Psoas muscle (tissue), 7 donors: ENCODE measurements at regions not wholly inside any gene's neighbourhood (a gene's known extent, or its start where the extent isn't known, plus 50 kb on each side); places are given as distances from the start of the nearest gene placed in this dataset.

Source experiments
- ATAC-seq, 4 donors: fragments of 200-7000 bp; cut with Tn5 transposase; one replicate each; pipeline ENCODE4 v1.9.1; 2020; ENCODE audit warnings: moderate library complexity in 3 of 4, mild to moderate bottlenecking in 2 of 4
- DNase-seq, 2 donors: peaks; one replicate each; pipeline ENCODE4 v3.0.0-alpha.2; 2020
- H3K27ac ChIP-seq: fragments of 200-600 bp; one replicate; pipeline ENCODE4 v1.8.0; 2022
- H3K27me3 ChIP-seq, 3 donors: fragments of 200-600 bp in 1 of 3; one replicate each; pipeline versions ENCODE4 v1.6.1 to v1.8.0; 2013 to 2022; ENCODE audit warnings: low read length in 2 of 3, mild to moderate bottlenecking in 2 of 3, moderate library complexity in 1 of 3; ENCODE audit not compliant: insufficient read depth in 3 of 3
- H3K36me3 ChIP-seq, 2 donors: fragments of 200-600 bp in 1 of 2; one replicate each; pipeline versions ENCODE4 v1.6.1 to v1.8.0; 2013 to 2022; ENCODE audit warnings: low read depth in 1 of 2, mild to moderate bottlenecking in 1 of 2, moderate library complexity in 1 of 2; ENCODE audit not compliant: insufficient read depth in 1 of 2
- H3K4me1 ChIP-seq: fragments of 200-600 bp; one replicate; pipeline ENCODE4 v1.8.0; 2022
- H3K4me3 ChIP-seq: fragments of 200-600 bp; one replicate; pipeline ENCODE4 v1.8.0; 2022; ENCODE audit warnings: mild to moderate bottlenecking
- H3K9me3 ChIP-seq: fragments of 200-600 bp; one replicate; pipeline ENCODE4 v1.8.0; 2022
- CTCF ChIP-seq: fragments of 200-600 bp; IDR thresholded peaks from one replicate; pipeline ENCODE4 v1.8.0; 2022; ENCODE audit warnings: antibody characterized with exemption
- WGBS, 3 donors: extraction: QIAGEN DNeasy Blood & Tissue Kit; methylation state at CpG; one replicate each; pipeline versions ENCODE4 v1.1.6 to v1.1.7; 2013; 5-methylcytosine and 5-hydroxymethylcytosine counted together
- intact Hi-C, 2 donors: fragments of 100-400 bp; cut with DNase I; formaldehyde crosslinking; loops; one replicate each; pipeline versions ENCODE4 v1.11.0 to v1.14.2; 2022
- donor health status: healthy with polysubstance abuse.
- donor health status: DM: no; HTN: no; CAD: no; lungs with moderate emphysema.
- donor health status: Bipolar disorder and iron deficiency.
- donor health status: healthy.
- donor health status: DM: yes; HTN: yes; CAD: no.
- donor health status: DM: no; HTN: no; CAD: no.
- donor health status: DM: yes; HTN: yes; CAD: no.

- no peak for TF ChIP-seq CTCF
- H3K4me1 ChIP-seq: no peaks in the 10 kb centered on the region
- DNase-seq (no peak), ATAC-seq (no peak)
- no peak overlapping the region for H3K27ac ChIP-seq
- no peaks in the 10 kb centered on the region for H3K9me3 ChIP-seq
- H3K36me3 ChIP-seq: no peaks in the 10 kb centered on the region
- 81 to 87% (median 83%) methylated on average over 3 of the region's 3 CpGs for WGBS, 3 donors
- no peak overlapping the region for H3K4me3 ChIP-seq
- intact Hi-C loops: no loop called here
- no peaks in the 10 kb centered on the region for H3K27me3 ChIP-seq
These were observed 1691.7 kb upstream of the FLRT2 start for GRCh38 chr14:83838226-83838625.

DNA sequence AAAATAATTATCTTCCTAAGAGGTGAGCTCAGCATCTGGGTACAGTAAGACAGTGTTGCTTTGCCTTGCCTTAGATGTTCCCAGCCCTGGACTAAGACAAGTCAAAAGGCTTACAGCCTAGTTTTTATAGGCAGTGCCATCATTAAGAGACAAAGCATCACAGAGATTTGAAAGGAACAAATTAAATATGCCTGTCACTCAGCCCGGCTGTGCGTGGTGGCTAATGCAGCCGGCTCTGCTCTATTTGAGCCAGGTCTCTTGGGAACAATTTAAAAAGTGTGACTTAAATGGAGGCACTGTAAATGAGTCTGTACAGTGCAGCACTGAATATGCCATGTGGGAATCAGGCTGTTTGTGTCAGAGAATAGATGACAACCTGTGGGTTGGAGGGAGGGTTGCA is 1687.4 kb upstream of the FLRT2 start:
- 29 to 38% (median 34%) methylated on average over 3 of the region's 3 CpGs for WGBS, 3 donors
- ATAC-seq (no peak), DNase-seq (no peak)
- Histone ChIP-seq H3K36me3 (no peaks in the 10 kb centered on the region), H3K9me3 (no peaks in the 10 kb centered on the region), H3K27me3 (no peaks in the 10 kb centered on the region), H3K4me1 (no peaks in the 10 kb centered on the region), H3K4me3 (no peak overlapping the region), H3K27ac (no peak overlapping the region)
- no peak for TF ChIP-seq CTCF
- intact Hi-C loops: no loop called here

DNA sequence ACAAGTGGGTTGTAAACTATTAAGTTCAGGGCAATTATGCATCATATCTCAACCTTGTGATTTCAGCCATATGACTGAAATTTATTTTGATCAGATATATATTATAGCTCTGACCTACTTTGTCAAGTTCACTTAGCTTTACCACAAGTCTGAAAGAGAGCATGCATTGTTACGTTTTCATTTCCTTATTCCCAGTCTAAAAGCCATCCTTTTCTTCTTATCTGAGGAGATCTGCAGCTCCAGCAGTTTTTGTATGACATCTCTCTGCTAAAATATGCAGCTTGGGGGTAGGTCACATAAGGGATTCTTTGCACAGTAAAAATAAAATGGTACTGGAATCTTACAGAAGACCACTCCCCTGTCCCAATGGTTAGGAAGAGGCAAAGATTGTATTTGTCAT is 1682.8 kb upstream of the FLRT2 start:
- TF ChIP-seq CTCF: no peak

DNA sequence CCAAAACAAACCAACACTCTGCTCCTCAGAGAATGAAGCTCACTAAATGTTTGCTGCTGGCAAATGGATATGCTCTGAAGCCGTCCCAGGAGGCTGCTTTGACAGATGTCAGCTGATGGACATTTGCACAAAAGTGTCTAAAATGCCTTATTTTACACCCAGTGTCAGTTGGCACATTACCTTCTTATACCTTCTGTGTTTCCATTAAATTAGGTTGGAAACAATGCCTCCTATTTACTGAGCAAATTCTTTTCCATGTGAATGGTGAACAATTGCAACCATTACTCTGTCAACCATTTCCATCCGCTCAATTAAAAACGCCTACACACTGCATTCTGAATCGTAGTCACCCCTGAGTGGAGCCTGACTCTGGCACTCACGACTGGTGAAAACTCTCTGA is 1679.9 kb upstream of the FLRT2 start:
- H3K9me3 ChIP-seq: no peaks in the 10 kb centered on the region
- H3K4me1 ChIP-seq: no peaks in the 10 kb centered on the region
- ATAC-seq (no peak), DNase-seq (no peak)
- H3K27ac ChIP-seq: no peak overlapping the region
- 68 to 76% (median 71%) methylated on average over 5 of the region's 5 CpGs for WGBS, 3 donors
- H3K4me3 ChIP-seq: no peak overlapping the region
- intact Hi-C loops: no loop called here
- H3K36me3 ChIP-seq: no peaks in the 10 kb centered on the region
- TF ChIP-seq CTCF: no peak
- H3K27me3 ChIP-seq: no peaks in the 10 kb centered on the region

More for the DNA sequence above, 1682.8 kb upstream of the FLRT2 start:
- ATAC-seq (no peak), DNase-seq (no peak)
- Histone ChIP-seq H3K4me3 (no peak overlapping the region), H3K27ac (no peak overlapping the region), H3K9me3 (no peaks in the 10 kb centered on the region), H3K36me3 (no peaks in the 10 kb centered on the region), H3K4me1 (no peaks in the 10 kb centered on the region), H3K27me3 (no peaks in the 10 kb centered on the region)
- 82 to 84% (median 83%) methylated on average over 1 of the region's 1 CpG for WGBS, 3 donors
- intact Hi-C loops: no loop called here

DNA sequence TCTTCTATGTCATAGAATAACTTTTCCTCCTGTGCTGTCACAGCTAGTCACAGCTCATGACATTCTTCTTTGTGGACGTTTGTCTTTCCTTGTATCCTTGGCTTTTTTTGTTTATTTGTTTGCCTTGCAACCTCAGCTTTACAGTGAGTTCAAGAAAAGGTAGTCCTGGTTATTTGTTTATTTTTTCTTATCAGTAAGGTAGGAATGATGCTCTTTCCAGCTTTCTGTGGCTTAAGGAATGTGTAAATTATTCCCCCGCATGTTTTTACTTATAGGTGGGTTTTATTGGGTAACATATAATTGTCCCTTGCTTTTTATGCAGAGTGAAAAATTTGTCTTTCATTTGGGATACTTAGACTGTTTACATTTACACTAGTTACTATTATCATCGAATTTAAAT is 1673.6 kb upstream of the FLRT2 start:
- Histone ChIP-seq H3K27me3 (no peaks in the 10 kb centered on the region), H3K9me3 (no peaks in the 10 kb centered on the region), H3K36me3 (no peaks in the 10 kb centered on the region), H3K4me1 (no peaks in the 10 kb centered on the region), H3K27ac (no peak overlapping the region), H3K4me3 (no peak overlapping the region)
- intact Hi-C loops: no loop called here
- no peak for TF ChIP-seq CTCF
- 75 to 81% (median 77%) methylated on average over 3 of the region's 3 CpGs for WGBS, 3 donors
- ATAC-seq (no peak), DNase-seq (no peak)
